WI38 (cell line): ENCODE measurements at regions not wholly inside any gene's neighbourhood (a gene's known extent, or its start where the extent isn't known, plus 50 kb on each side); places are given as distances from the start of the nearest gene placed in this dataset.

Experiments used
- H3K4me3 ChIP-seq: 2 replicates; pipeline ENCODE4 v1.5.1; 2011; ENCODE audit warnings: low read depth, mild to moderate bottlenecking, control low read depth, low read length
- CTCF ChIP-seq: IDR thresholded peaks from 2 replicates; pipeline ENCODE4 v1.5.1; 2012; ENCODE audit warnings: low read depth, mild to moderate bottlenecking, control low read depth, low read length

DNA sequence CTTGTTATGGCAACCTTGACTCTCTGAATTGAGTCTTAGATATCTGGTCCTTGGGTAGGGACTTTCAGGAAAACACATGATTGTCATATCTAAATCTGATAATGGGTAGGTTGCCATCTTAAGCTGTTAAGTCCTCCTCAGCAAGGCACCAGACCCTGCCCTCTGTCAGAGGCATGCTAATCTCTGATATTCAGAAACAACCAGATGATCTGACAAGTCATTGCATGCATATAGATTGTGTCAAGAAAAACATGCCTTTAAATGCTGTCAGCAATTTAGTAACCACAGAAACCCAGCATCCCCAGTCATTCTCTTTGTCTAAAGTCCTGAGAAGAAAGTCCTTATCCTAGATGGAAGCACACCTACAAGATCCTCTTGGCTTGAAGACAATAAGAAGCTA lies 149.1 kb downstream of the EDN1 start:
- H3K4me3 ChIP-seq, result no peak overlapping the region
- TF ChIP-seq CTCF, result no peak

DNA sequence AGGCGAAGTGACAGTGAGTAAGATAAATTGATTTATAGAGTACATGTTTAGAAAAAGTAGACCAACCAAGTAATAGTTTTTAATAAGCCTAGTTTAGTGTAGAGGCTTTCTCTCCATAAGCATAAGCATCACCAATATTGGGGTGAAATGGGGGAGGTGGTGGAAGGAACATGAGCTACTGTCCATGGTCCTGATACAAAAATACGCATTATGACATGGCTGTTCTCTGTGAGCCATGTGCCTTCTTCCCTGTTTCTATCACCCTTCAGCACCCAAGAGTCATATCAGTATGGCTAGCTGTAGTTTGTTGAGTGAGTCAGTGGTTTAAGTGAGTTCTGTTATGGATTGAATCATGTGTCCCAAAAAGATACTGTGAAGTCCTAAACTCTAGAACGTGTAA lies 150.8 kb downstream of the EDN1 start:
- no peak for TF ChIP-seq CTCF
- no peak overlapping the region for H3K4me3 ChIP-seq

- no peak for TF ChIP-seq CTCF
- H3K4me3 ChIP-seq, result no peak overlapping the region
Observed at GRCh38 chr6:12442455-12442854, 152.3 kb downstream of the EDN1 start.

DNA sequence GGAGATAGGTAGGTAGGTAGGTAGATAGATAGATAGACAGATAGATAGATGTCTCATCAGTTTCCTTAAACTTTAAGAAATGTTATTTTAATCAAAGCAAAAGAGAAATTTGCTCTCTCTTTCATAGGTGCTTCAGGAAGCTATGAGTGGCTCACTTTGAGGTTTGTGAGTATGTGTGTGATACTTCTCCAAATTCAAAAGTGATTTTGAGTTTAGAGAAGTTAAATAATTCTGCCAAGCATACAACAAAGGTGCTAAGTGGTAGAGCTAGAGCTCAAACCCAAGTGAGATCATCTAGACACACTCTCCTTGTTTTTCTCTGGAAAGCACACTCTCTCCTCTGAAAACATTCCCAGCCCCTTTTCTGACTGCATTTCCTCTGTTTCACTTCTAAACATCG lies 156.2 kb downstream of the EDN1 start:
- H3K4me3 ChIP-seq, result no peak overlapping the region
- no peak for TF ChIP-seq CTCF

DNA sequence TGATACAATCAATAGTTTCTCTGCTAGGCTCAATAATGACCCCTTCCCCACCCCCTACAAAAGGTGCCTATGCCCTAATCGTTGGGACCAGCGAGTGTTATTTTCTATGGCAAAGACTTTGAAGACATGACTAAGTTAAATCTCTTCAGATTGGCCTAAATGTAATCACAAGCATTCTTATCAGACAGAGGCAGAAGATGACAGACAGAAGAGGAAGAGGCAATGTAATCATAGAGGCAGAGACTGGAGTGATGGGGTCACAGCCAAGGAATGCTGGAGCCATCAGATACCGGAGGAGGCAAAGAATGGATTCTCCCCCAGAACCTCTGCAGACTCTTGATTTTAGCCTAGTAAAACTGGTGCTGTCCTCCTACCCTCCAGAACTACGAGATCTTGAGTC lies 159.3 kb downstream of the EDN1 start:
- TF ChIP-seq CTCF, result no peak
- no peak overlapping the region for H3K4me3 ChIP-seq

GRCh38 chr6:12450467-12450866 lies 160.3 kb downstream of the EDN1 start:
- no peak overlapping the region for H3K4me3 ChIP-seq
- no peak for TF ChIP-seq CTCF

GRCh38 chr6:12456343-12456742 lies 166.2 kb downstream of the EDN1 start:
- no peak overlapping the region for H3K4me3 ChIP-seq

More at GRCh38 chr6:12456343-12456742, 166.2 kb downstream of the EDN1 start:
- TF ChIP-seq CTCF, result no peak
